HEK293T (cell line): ENCODE measurements at regions not wholly inside any gene's neighbourhood (a gene's known extent, or its start where the extent isn't known, plus 50 kb on each side); places are given as distances from the start of the nearest gene placed in this dataset.

Source experiments
- CTCF ChIA-PET: fragments of 350-600 bp; formaldehyde crosslinking; extraction: SDS; loops from one replicate; lab custom pipeline; 2021; ENCODE audit warnings: antibody characterized with exemption, inconsistent platforms; lab: Yijun Ruan, JAX
- POLR2A ChIA-PET: fragments of 350-600 bp; formaldehyde crosslinking; extraction: SDS; loops from one replicate; lab custom pipeline; 2020; ENCODE audit warnings: antibody characterized with exemption, inconsistent platforms; lab: Yijun Ruan, JAX
- DNase-seq: peaks from one replicate; pipeline ENCODE4 v3.0.0; 2012; ENCODE audit warnings: mixed read lengths; ENCODE audit errors: extremely low spot score
- ARNT ChIP-seq: fragments of 450-650 bp; IDR thresholded peaks from 2 replicates; pipeline ENCODE4 v1.6.1; 2017; ENCODE audit warnings: mild to moderate bottlenecking
- BHLHE40 ChIP-seq: fragments of 450-650 bp; IDR thresholded peaks from 2 replicates; pipeline ENCODE4 v1.6.1; 2016; ENCODE audit warnings: mild to moderate bottlenecking, moderate library complexity, borderline replicate concordance
- CTBP1 ChIP-seq: fragments of 450-650 bp; IDR thresholded peaks from 2 replicates; pipeline ENCODE4 v1.6.1; 2016; ENCODE audit warnings: borderline replicate concordance
- ELF4 ChIP-seq: fragments of 450-650 bp; IDR thresholded peaks from 2 replicates; pipeline ENCODE4 v1.6.1; 2017; ENCODE audit warnings: antibody characterized with exemption
- FOXA1 ChIP-seq: fragments of 450-650 bp; IDR thresholded peaks from 2 replicates; pipeline ENCODE4 v1.6.1; 2016; ENCODE audit warnings: mild to moderate bottlenecking
- FOXK2 ChIP-seq: fragments of 450-650 bp; IDR thresholded peaks from 2 replicates; pipeline ENCODE4 v1.6.1; 2016; ENCODE audit warnings: mild to moderate bottlenecking
- FOXM1 ChIP-seq: fragments of 450-650 bp; IDR thresholded peaks from 2 replicates; pipeline ENCODE4 v1.6.1; 2017; ENCODE audit warnings: mild to moderate bottlenecking, borderline replicate concordance
- HDGF ChIP-seq: fragments of 450-650 bp; IDR thresholded peaks from 2 replicates; pipeline ENCODE4 v1.6.1; 2017; ENCODE audit warnings: antibody characterized with exemption, borderline replicate concordance
- L3MBTL2 ChIP-seq: fragments of 450-650 bp; conservative IDR thresholded peaks from 2 replicates; pipeline ENCODE4 v1.6.1; 2016; ENCODE audit warnings: mild to moderate bottlenecking
- LEF1 ChIP-seq: fragments of 450-650 bp; IDR thresholded peaks from 2 replicates; pipeline ENCODE4 v1.6.1; 2017; ENCODE audit warnings: mild to moderate bottlenecking, borderline replicate concordance
- NFRKB ChIP-seq: fragments of 450-650 bp; IDR thresholded peaks from 2 replicates; pipeline ENCODE4 v1.6.1; 2016; ENCODE audit warnings: mild to moderate bottlenecking, moderate library complexity
- SP1 ChIP-seq: fragments of 450-650 bp; IDR thresholded peaks from 2 replicates; pipeline ENCODE4 v1.6.1; 2017
- SUZ12 ChIP-seq: fragments of 450-650 bp; IDR thresholded peaks from 2 replicates; pipeline ENCODE4 v1.6.1; 2016; ENCODE audit warnings: mild to moderate bottlenecking
- TARDBP ChIP-seq: fragments of 450-650 bp; IDR thresholded peaks from 2 replicates; pipeline ENCODE4 v1.6.1; 2016
- ZNF384 ChIP-seq: fragments of 450-650 bp; IDR thresholded peaks from 2 replicates; pipeline ENCODE4 v1.6.1; 2016
- TF ChIP-seq, protein P1 (sequence below): fragments of 450-650 bp; IDR thresholded peaks from 2 replicates; pipeline ENCODE4 v1.6.1; 2016

- ChIA-PET POLR2A (no interaction called here), CTCF (no interaction called here)
- TF ChIP-seq SP1, result no peak
- TF ChIP-seq FOXA1, result no peak
- TF ChIP-seq ARNT, result no peak
- TF ChIP-seq FOXK2, result no peak
- TF ChIP-seq SUZ12, result no peak
- no peak for TF ChIP-seq HDGF
- TF ChIP-seq LEF1, result no peak
- TF ChIP-seq NFRKB, result no peak
- TF ChIP-seq BHLHE40, result no peak
- no peak for TF ChIP-seq ZNF384
- TF ChIP-seq, protein P1, sequence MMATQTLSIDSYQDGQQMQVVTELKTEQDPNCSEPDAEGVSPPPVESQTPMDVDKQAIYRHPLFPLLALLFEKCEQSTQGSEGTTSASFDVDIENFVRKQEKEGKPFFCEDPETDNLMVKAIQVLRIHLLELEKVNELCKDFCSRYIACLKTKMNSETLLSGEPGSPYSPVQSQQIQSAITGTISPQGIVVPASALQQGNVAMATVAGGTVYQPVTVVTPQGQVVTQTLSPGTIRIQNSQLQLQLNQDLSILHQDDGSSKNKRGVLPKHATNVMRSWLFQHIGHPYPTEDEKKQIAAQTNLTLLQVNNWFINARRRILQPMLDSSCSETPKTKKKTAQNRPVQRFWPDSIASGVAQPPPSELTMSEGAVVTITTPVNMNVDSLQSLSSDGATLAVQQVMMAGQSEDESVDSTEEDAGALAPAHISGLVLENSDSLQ, result no peak
- TF ChIP-seq ELF4, result no peak
- no peak for TF ChIP-seq TARDBP
- no peak for TF ChIP-seq CTBP1
- TF ChIP-seq FOXM1, result no peak
- TF ChIP-seq L3MBTL2, result no peak
- DNase-seq, result no peak
Observed at GRCh38 chr14:44165286-44165685, 341.8 kb downstream of the FSCB start.

GRCh38 chr14:44163946-44164345, 343.1 kb downstream of the FSCB start:
- DNase-seq, result no peak
- ChIA-PET CTCF (no interaction called here), POLR2A (no interaction called here)
- no peak for TF ChIP-seq NFRKB
- TF ChIP-seq BHLHE40, result no peak
- no peak for TF ChIP-seq ELF4

GRCh38 chr14:44162197-44162596, 344.9 kb downstream of the FSCB start:
- POLR2A ChIA-PET, result no interaction called here
- no peak for DNase-seq
- CTCF ChIA-PET, result no interaction called here

DNA sequence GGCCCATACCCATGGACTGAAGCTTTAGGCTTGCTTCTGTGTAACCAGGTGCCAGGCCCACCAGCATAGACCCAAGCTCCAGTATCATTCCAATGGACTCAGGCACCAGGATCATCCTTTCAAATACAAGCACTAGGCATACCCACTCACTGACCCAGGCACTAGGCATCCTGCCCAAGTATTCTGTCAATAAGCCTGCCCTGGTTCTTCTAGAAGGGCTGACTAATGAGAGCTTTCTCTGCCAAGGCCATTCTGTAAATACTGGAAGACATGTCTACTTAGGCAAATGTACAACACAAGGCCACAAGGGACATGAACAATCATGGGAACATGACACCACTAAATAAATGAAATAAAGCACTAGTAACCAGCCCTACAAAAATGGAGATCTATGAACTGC, 352.2 kb downstream of the FSCB start:
- ChIA-PET POLR2A (no interaction called here), CTCF (no interaction called here)
- no peak for DNase-seq
- TF ChIP-seq L3MBTL2, result no peak
- no peak for TF ChIP-seq SP1
- TF ChIP-seq SUZ12, result no peak
- TF ChIP-seq, protein P1, result no peak
- TF ChIP-seq TARDBP, result no peak
- no peak for TF ChIP-seq LEF1

More at GRCh38 chr14:44162197-44162596, 344.9 kb downstream of the FSCB start:
- TF ChIP-seq ARNT (no peak), FOXA1 (no peak), ZNF384 (no peak), CTBP1 (no peak)

GRCh38 chr14:44154446-44154845, 352.6 kb downstream of the FSCB start:
- POLR2A ChIA-PET, result no interaction called here
- CTCF ChIA-PET, result no interaction called here
- TF ChIP-seq CTBP1 (no peak), FOXA1 (no peak), HDGF (no peak), SUZ12 (no peak), BHLHE40 (no peak), SP1 (no peak)
- DNase-seq, result no peak

GRCh38 chr14:44151130-44151820, 355.8 kb downstream of the FSCB start:
- no peak for TF ChIP-seq SP1
- TF ChIP-seq CTBP1, result no peak
- TF ChIP-seq LEF1, result no peak
- no peak for TF ChIP-seq ZNF384
- TF ChIP-seq ELF4, result no peak
- no peak for TF ChIP-seq FOXK2
- no peak for TF ChIP-seq FOXM1
- no peak for TF ChIP-seq ARNT
- no peak for TF ChIP-seq SUZ12
- TF ChIP-seq FOXA1, result no peak
- no peak for TF ChIP-seq TARDBP
- TF ChIP-seq NFRKB, result no peak
- TF ChIP-seq HDGF, result no peak
- TF ChIP-seq L3MBTL2, result no peak
- no peak for TF ChIP-seq BHLHE40
- TF ChIP-seq, protein P1, result no peak
- ChIA-PET CTCF (no interaction called here), POLR2A (no interaction called here)
- no peak for DNase-seq

DNA sequence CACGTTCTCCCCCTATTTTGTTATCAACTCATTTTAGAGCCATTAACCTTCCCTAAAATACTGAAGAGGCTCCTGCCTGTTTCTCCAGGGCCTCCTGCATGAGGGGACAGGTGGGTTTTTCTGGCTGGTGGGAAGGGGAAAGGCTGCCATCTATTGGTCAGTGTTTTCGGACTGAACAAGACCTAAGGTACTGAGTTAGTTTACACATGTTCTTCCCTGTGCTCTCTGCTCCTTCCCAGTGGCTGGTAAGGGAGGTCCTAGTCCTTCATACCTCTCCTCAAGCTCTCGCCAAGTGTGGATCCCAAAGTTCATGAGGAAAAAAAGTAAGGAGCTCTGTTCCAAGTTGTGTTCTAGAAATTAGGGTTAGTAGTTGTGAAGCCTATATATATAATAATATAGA, 357.5 kb downstream of the FSCB start:
- TF ChIP-seq FOXK2 (no peak), ELF4 (no peak), BHLHE40 (no peak), ARNT (no peak), FOXA1 (no peak), NFRKB (no peak), ZNF384 (no peak), SP1 (no peak), LEF1 (no peak), SUZ12 (no peak), L3MBTL2 (no peak), HDGF (no peak), FOXM1 (no peak), TARDBP (no peak), CTBP1 (no peak)
- TF ChIP-seq, protein P1, result no peak
- POLR2A ChIA-PET, result no interaction called here
- DNase-seq, result peak; percentile 44
- CTCF ChIA-PET, result interaction anchor here (0.7 kb wide), 1 partner anchor 65 kb away, joined by 3 read pairs; no protein-coding TSS in a partner anchor
